H54 (cell line): ENCODE measurements at regions not wholly inside any gene's neighbourhood (a gene's known extent, or its start where the extent isn't known, plus 50 kb on each side); places are given as distances from the start of the nearest gene placed in this dataset.
A peak's percentile ranks its signal among the peaks of the same experiment; 100 is the strongest.

Experiments
- DNase-seq: peaks from one replicate; pipeline ENCODE4 v3.0.0; 2011; ENCODE audit warnings: low spot score, mixed read lengths; ENCODE audit not compliant: insufficient read length
- FAIRE-seq: peaks from 3 replicates; lab custom pipeline; 2011; peaks lifted over from hg19 to GRCh38; lab: Jason Lieb, UNC
- POLR2A ChIP-seq: IDR thresholded peaks from 2 replicates; pipeline ENCODE4 v1.6.1; 2011; ENCODE audit warnings: low read depth, mild to moderate bottlenecking, low read length

GRCh38 chr15:79373113-79373512 is 59.0 kb upstream of the MINAR1 start:
- DNase-seq (no peak), FAIRE-seq (no peak)
- no peak for TF ChIP-seq POLR2A

DNA sequence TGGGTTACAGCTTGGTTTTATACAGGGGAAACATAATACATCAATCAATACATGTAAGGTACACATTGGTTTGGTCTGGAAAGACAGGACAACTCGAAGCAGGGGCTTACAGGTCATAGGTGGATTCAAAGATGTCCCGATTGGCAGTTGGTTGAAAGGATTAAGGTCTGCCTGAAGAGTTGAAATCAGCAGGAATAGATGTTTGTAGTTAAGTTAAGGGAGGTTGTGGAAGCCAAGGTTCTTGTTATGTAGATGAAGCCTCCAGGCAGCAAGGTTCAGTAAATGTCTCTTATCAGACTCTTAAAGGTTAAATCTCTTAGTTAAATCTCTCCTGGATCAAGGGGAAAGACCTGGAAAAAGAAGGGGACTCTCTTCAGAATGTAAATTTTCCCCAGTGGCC is 58.4 kb upstream of the MINAR1 start:
- FAIRE-seq: no peak
- no peak for TF ChIP-seq POLR2A
- DNase-seq: no peak

GRCh38 chr15:79376383-79376782 is 55.8 kb upstream of the MINAR1 start:
- FAIRE-seq: no peak
- no peak for DNase-seq
- no peak for TF ChIP-seq POLR2A

DNA sequence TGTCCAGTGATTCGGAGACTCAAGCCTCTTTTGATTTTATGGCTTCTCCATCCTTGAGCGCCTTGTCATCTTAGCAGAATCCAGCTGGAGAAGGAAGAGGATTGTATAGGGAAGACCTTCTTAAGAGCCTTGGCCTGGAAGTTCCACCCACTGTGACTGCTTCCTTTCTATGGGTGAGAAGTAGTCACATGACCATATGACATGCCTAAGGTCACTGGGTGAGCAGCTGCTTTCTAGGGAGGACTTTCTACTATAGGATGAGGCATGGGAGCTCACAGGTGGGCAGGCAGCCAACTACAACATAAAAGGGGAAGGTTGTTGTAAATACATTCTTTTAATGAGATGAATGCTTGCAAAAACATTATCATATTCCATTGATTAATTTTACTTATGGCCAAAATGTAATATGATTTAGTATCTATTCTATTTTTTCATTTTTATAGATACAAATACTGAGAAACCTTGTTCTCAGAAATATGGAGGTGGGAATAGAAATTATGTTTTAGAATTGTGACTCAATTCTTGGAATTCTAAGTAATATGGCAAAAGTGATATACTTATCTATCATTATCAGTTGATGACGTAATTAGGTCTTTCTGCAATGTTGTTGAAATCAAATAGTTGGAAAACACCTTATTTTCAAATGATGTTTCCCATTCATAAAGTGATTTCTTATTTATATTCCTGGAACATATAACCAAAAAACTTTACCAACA is 53.6 kb upstream of the MINAR1 start:
- no peak for TF ChIP-seq POLR2A
- DNase-seq (no peak), FAIRE-seq (no peak)

DNA sequence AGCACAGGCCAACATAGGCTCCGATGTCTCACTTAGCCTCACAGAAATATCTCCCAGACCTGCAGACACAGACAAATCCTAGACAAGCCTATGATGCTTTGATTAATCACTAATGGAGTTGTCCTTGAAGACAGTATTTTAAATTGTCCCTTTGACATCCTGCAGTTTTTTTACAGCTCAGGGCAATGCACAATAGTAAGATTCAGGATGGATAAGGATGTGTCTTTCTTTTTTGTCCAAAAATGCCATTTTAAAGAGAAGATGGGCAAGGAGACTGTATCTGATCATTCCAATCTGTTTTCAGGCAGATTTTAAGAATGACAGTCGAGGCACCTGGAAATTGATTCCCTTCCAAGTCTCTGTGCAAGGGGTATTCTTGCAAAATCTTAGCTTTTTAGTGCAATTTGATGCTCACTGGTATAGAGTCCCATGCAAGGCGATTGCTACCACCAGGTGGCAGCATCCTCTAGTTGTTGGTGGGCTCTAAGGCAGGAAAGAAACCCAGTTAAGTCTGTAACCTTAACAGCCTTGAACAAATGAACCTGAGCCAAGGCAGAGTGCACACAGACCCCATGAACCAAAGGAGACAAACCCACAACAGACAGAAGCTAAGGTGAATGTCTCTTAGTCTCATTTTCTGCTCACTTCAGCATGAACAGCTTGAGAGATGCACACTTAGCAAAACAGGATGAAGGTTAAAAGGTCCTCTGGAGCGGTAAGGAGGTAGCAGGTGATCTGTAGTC is 51.2 kb upstream of the MINAR1 start:
- FAIRE-seq (no peak), DNase-seq (peak; percentile 22)
- no peak for TF ChIP-seq POLR2A

DNA sequence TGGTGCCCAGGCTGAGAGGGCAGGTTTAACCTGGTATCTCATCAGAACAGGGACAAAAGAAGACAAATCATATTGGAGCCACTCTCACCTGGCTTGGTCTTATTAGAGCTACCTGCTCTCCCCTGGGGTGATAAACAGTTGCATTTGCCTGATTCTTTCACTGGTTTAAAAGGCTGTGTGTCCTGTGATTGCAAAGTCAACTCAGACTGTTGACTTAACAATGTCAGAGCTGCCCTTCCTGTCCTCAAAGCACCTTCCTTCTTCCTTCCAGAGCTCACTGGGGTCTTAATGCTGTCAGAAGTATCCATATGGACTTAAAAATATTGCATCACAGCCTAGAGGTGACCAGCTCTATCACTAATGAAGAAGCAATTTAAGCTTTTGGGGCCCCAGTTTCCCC is 50.5 kb upstream of the MINAR1 start:
- DNase-seq (no peak), FAIRE-seq (no peak)
- no peak for TF ChIP-seq POLR2A
